H1 (cell line): ENCODE measurements at regions not wholly inside any gene's neighbourhood (a gene's known extent, or its start where the extent isn't known, plus 50 kb on each side); places are given as distances from the start of the nearest gene placed in this dataset.

Experiments
- CTCF ChIA-PET: fragments of 300-600 bp; sonication (Branson Sonifier 250); formaldehyde crosslinking; loops from one replicate; lab custom pipeline; 2021; ENCODE audit not compliant: partially characterized antibody; lab: Charles Lee
- POLR2A ChIA-PET: fragments of 300-600 bp; sonication (Branson Sonifier 250); formaldehyde crosslinking; loops from one replicate; lab custom pipeline; 2021; ENCODE audit warnings: inconsistent platforms; ENCODE audit not compliant: partially characterized antibody; lab: Charles Lee
- DNase-seq, 2 experiments: peaks; one replicate each; pipeline versions ENCODE4 v3.0.0 to v3.0.0-alpha.2; 2010 to 2022; ENCODE audit warnings: low spot score in 2 of 2, low read depth in 1 of 2, mixed read lengths in 1 of 2
- FAIRE-seq: peaks from 2 replicates; lab custom pipeline; 2011; peaks lifted over from hg19 to GRCh38; lab: Jason Lieb, UNC
- H2AFZ ChIP-seq: 2 replicates; pipeline ENCODE4 v1.8.1; 2012; ENCODE audit warnings: low read length, inconsistent platforms
- H2AK5ac ChIP-seq: 2 replicates; pipeline ENCODE4 v1.6.1; 2013; ENCODE audit warnings: low read depth, low read length
- H2BK120ac ChIP-seq: replicated peaks from 2 replicates; pipeline ENCODE3; 2013; ENCODE audit warnings: low read depth, low read length, inconsistent platforms
- H2BK12ac ChIP-seq: 2 replicates; pipeline ENCODE4 v1.6.1; 2013; ENCODE audit warnings: low read depth, low read length
- H2BK15ac ChIP-seq: 2 replicates; pipeline ENCODE4 v1.6.1; 2013; ENCODE audit warnings: low read length
- H2BK20ac ChIP-seq: 2 replicates; pipeline ENCODE4 v1.6.1; 2013; ENCODE audit warnings: low read length
- H2BK5ac ChIP-seq: 2 replicates; pipeline ENCODE4 v1.6.1; 2013; ENCODE audit warnings: low read depth, low read length
- H3K14ac ChIP-seq: 2 replicates; pipeline ENCODE4 v1.6.1; 2013; ENCODE audit warnings: inconsistent platforms; ENCODE audit not compliant: insufficient read length
- H3K18ac ChIP-seq: 2 replicates; pipeline ENCODE4 v1.6.1; 2013; ENCODE audit warnings: low read length; ENCODE audit errors: extremely low read depth
- H3K23ac ChIP-seq: 2 replicates; pipeline ENCODE4 v1.6.1; 2013; ENCODE audit warnings: inconsistent platforms; ENCODE audit not compliant: insufficient read length
- H3K23me2 ChIP-seq: 2 replicates; pipeline ENCODE4 v1.6.1; 2013; ENCODE audit warnings: low read depth, low read length
- H3K27ac ChIP-seq: 2 replicates; pipeline ENCODE4 v1.6.1; 2011; ENCODE audit warnings: low read depth, low read length, inconsistent platforms
- H3K27me3 ChIP-seq, 4 experiments: replicated peaks in 1 of 4; 1 replicate in 1 of 4; 2 replicates in 3 of 4; pipeline versions ENCODE4 v1.6.1 to v1.8.1; 2011 to 2013; ENCODE audit warnings: low read length in 3 of 4, mild to moderate bottlenecking in 3 of 4, inconsistent platforms in 2 of 4, mixed read lengths in 2 of 4, moderate library complexity in 1 of 4; ENCODE audit not compliant: control insufficient read depth in 3 of 4, insufficient read depth in 3 of 4; ENCODE audit errors: extremely low read depth in 1 of 4
- H3K36me3 ChIP-seq, 4 experiments: 2 replicates each; pipeline versions ENCODE4 v1.6.1 to v1.8.1; 2011 to 2013; ENCODE audit warnings: mild to moderate bottlenecking in 4 of 4, low read length in 3 of 4, moderate library complexity in 2 of 4, control low read depth in 1 of 4, inconsistent platforms in 1 of 4; ENCODE audit not compliant: insufficient read depth in 4 of 4, control insufficient read depth in 2 of 4
- H3K4ac ChIP-seq: replicated peaks from 2 replicates; pipeline ENCODE3; 2013; ENCODE audit warnings: low read length, low read depth, mixed read lengths, inconsistent platforms; ENCODE audit not compliant: insufficient read length
- H3K4me1 ChIP-seq, 4 experiments: replicated peaks in 1 of 4; 1 replicate in 1 of 4; 2 replicates in 3 of 4; pipeline versions ENCODE4 v1.6.1 to v1.8.1; 2011 to 2013; ENCODE audit warnings: low read length in 3 of 4, inconsistent platforms in 2 of 4, mixed read lengths in 1 of 4; ENCODE audit not compliant: insufficient read depth in 4 of 4, control insufficient read depth in 3 of 4
- H3K4me2 ChIP-seq, 2 experiments: 2 replicates each; pipeline versions ENCODE4 v1.6.1 to v1.8.1; 2011 to 2013; ENCODE audit warnings: low read depth in 2 of 2, low read length in 2 of 2, control low read depth in 1 of 2, inconsistent platforms in 1 of 2, mild to moderate bottlenecking in 1 of 2; ENCODE audit not compliant: insufficient read depth in 1 of 2
- H3K4me3 ChIP-seq, 4 experiments: fragments of 200-600, 300-600 bp in 1 of 4; sonication (generic), shearing (Covaris generic), sonication (Bioruptor Twin) in 1 of 4; 2 replicates each; pipeline versions ENCODE4 v1.5.1 to v1.8.1; 2011 to 2016; ENCODE audit warnings: low read length in 4 of 4, low read depth in 3 of 4, control low read depth in 2 of 4, inconsistent platforms in 2 of 4, mild to moderate bottlenecking in 2 of 4, mixed read lengths in 1 of 4, moderate library complexity in 1 of 4; ENCODE audit not compliant: insufficient read depth in 2 of 4; ENCODE audit errors: extremely low read depth in 1 of 4
- H3K56ac ChIP-seq: replicated peaks from 2 replicates; pipeline ENCODE3; 2013; ENCODE audit warnings: low read depth, mild to moderate bottlenecking, mixed read lengths, low read length, inconsistent platforms; ENCODE audit not compliant: insufficient read length
- H3K79me1 ChIP-seq: 2 replicates; pipeline ENCODE4 v1.6.1; 2013; ENCODE audit warnings: low read depth, low read length, control low read depth
- H3K79me2 ChIP-seq, 2 experiments: 2 replicates each; pipeline versions ENCODE4 v1.6.1 to v1.8.1; 2012 to 2013; ENCODE audit warnings: low read length in 2 of 2, mild to moderate bottlenecking in 2 of 2, inconsistent platforms in 1 of 2; ENCODE audit not compliant: insufficient read depth in 2 of 2, control insufficient read depth in 1 of 2
- H3K9ac ChIP-seq, 4 experiments: replicated peaks in 1 of 4; 1 replicate in 1 of 4; 2 replicates in 3 of 4; pipeline versions ENCODE4 v1.6.1 to v1.8.1; 2011 to 2013; ENCODE audit warnings: low read depth in 3 of 4, low read length in 3 of 4, control low read depth in 2 of 4, mild to moderate bottlenecking in 2 of 4, moderate library complexity in 2 of 4, inconsistent platforms in 1 of 4; ENCODE audit errors: extremely low read depth in 1 of 4
- H3K9me3 ChIP-seq, 2 experiments: 2 replicates each; pipeline versions ENCODE4 v1.6.1 to v1.8.1; 2012 to 2013; ENCODE audit warnings: mild to moderate bottlenecking in 2 of 2, moderate library complexity in 2 of 2, control low read depth in 1 of 2, inconsistent platforms in 1 of 2, low read depth in 1 of 2, low read length in 1 of 2, mixed read lengths in 1 of 2; ENCODE audit not compliant: insufficient read depth in 2 of 2
- H4K20me1 ChIP-seq, 2 experiments: replicated peaks in 1 of 2; 2 replicates each; pipeline versions ENCODE3 to v1.8.1; 2011 to 2013; ENCODE audit warnings: inconsistent platforms in 2 of 2, low read length in 2 of 2, mild to moderate bottlenecking in 1 of 2; ENCODE audit not compliant: insufficient read depth in 2 of 2, control insufficient read depth in 1 of 2
- H4K5ac ChIP-seq: 2 replicates; pipeline ENCODE4 v1.6.1; 2013; ENCODE audit warnings: low read length, low read depth, mixed read lengths, inconsistent platforms; ENCODE audit not compliant: insufficient read length
- H4K8ac ChIP-seq: 2 replicates; pipeline ENCODE4 v1.8.0; 2013; ENCODE audit warnings: mild to moderate bottlenecking, moderate library complexity, low read length, inconsistent platforms; ENCODE audit not compliant: insufficient read depth; ENCODE audit errors: extremely low read depth
- H4K91ac ChIP-seq: replicated peaks from 2 replicates; pipeline ENCODE3; 2013; ENCODE audit warnings: low read length, mixed read lengths, inconsistent platforms; ENCODE audit not compliant: insufficient read length
- ATF2 ChIP-seq: IDR thresholded peaks from 2 replicates; pipeline ENCODE4 v1.6.1; 2012; ENCODE audit warnings: low read length, inconsistent platforms
- ATF3 ChIP-seq: IDR thresholded peaks from 2 replicates; pipeline ENCODE4 v1.6.1; 2011; ENCODE audit warnings: low read depth, mild to moderate bottlenecking, low read length; ENCODE audit not compliant: insufficient read depth
- BACH1 ChIP-seq: IDR thresholded peaks from 2 replicates; pipeline ENCODE4 v1.6.1; 2012; ENCODE audit warnings: low read length, improper control_type of control experiment
- BRCA1 ChIP-seq: IDR thresholded peaks from 2 replicates; pipeline ENCODE4 v1.6.1; 2012; ENCODE audit warnings: low read depth, low read length, improper control_type of control experiment
- CEBPB ChIP-seq: IDR thresholded peaks from 2 replicates; pipeline ENCODE4 v1.6.1; 2012; ENCODE audit warnings: low read depth, low read length
- EZH2 ChIP-seq: fragments of 200-600 bp; sonication (generic); IDR thresholded peaks from 2 replicates; pipeline ENCODE4 v1.7.1; 2012; ENCODE audit warnings: low read depth, mild to moderate bottlenecking, moderate library complexity, low read length, inconsistent platforms; ENCODE audit not compliant: severe bottlenecking
- JUN ChIP-seq: IDR thresholded peaks from 2 replicates; pipeline ENCODE4 v1.6.1; 2011; ENCODE audit warnings: low read depth, mild to moderate bottlenecking, improper control_type of control experiment, low read length
- KDM4A ChIP-seq: IDR thresholded peaks from one replicate; pipeline ENCODE4 v1.7.1; 2012; ENCODE audit warnings: low read depth, mild to moderate bottlenecking, moderate library complexity, low read length, inconsistent platforms; ENCODE audit not compliant: severe bottlenecking
- NRF1 ChIP-seq: IDR thresholded peaks from 2 replicates; pipeline ENCODE4 v1.6.1; 2011; ENCODE audit warnings: mild to moderate bottlenecking, low read depth, low read length, improper control_type of control experiment
- RBBP5 ChIP-seq: IDR thresholded peaks from 2 replicates; pipeline ENCODE4 v1.7.1; 2012; ENCODE audit warnings: low read depth, mild to moderate bottlenecking, inconsistent platforms, low read length, moderate library complexity, borderline replicate concordance
- RFX5 ChIP-seq: IDR thresholded peaks from 2 replicates; pipeline ENCODE4 v1.6.1; 2011; ENCODE audit warnings: low read depth, low read length, improper control_type of control experiment, borderline replicate concordance
- SP2 ChIP-seq: IDR thresholded peaks from 2 replicates; pipeline ENCODE4 v1.6.1; 2012; ENCODE audit warnings: mild to moderate bottlenecking, low read length, inconsistent platforms
- SUZ12 ChIP-seq: fragments of 200-600 bp; sonication (generic); IDR thresholded peaks from 2 replicates; pipeline ENCODE4 v1.6.1; 2012; ENCODE audit warnings: mild to moderate bottlenecking, inconsistent platforms, low read length, moderate library complexity, mixed read lengths
- WGBS, 2 experiments: shearing (Covaris generic) in 1 of 2; methylation state at CpG; one replicate each; pipeline versions ENCODE4 v1.1.6 to v1.1.7; 2013 to 2015; ENCODE audit warnings: low lambda C conversion rate in 2 of 2, mixed read lengths in 2 of 2, inconsistent platforms in 1 of 2, low coverage in 1 of 2, missing lambda C conversion rate in 1 of 2; ENCODE audit not compliant: insufficient replicate concordance in 2 of 2, insufficient coverage in 1 of 2, insufficient read length in 1 of 2; ENCODE audit errors: extremely low coverage in 1 of 2, missing lambda C conversion rate in 1 of 2; 5-methylcytosine and 5-hydroxymethylcytosine counted together

GRCh38 chr4:104365618-104366017, 129.1 kb downstream of the CXXC4 start:
- DNase-seq, result no peak
- no peak overlapping the region for H3K23ac ChIP-seq
- no peak overlapping the region for H4K8ac ChIP-seq
- H3K27me3 ChIP-seq, result no peaks in the 10 kb centered on the region
- 87% methylated on average over 2 of the region's 2 CpGs; no CpG with 5 or more reads in 1 of the 2 experiments for WGBS, 2 experiments
- H3K56ac ChIP-seq, result no peak overlapping the region
- no peak overlapping the region for H3K9ac ChIP-seq
- no peak overlapping the region for H2BK12ac ChIP-seq
- no peaks in the 10 kb centered on the region for H3K23me2 ChIP-seq
- no peak overlapping the region for H2BK120ac ChIP-seq
- H3K4me1 ChIP-seq, result no peaks in the 10 kb centered on the region
- H3K4me3 ChIP-seq, result no peak overlapping the region
- ChIA-PET CTCF (interaction anchor here (1.5 kb wide), 1 partner anchor 14 kb away, joined by 4 read pairs; no protein-coding TSS in a partner anchor), POLR2A (no interaction called here)
- H3K9me3 ChIP-seq, result no peaks in the 10 kb centered on the region
- H3K4ac ChIP-seq, result no peak overlapping the region
- no peak overlapping the region for H2AFZ ChIP-seq
- H4K91ac ChIP-seq, result no peak overlapping the region
- H3K27ac ChIP-seq, result no peak overlapping the region
- no peaks in the 10 kb centered on the region for H3K79me2 ChIP-seq
- FAIRE-seq, result no peak
- H2AK5ac ChIP-seq, result no peak overlapping the region
- H4K20me1 ChIP-seq, result no peaks in the 10 kb centered on the region
- H3K36me3 ChIP-seq, result no peaks in the 10 kb centered on the region
- no peak overlapping the region for H4K5ac ChIP-seq
- H2BK20ac ChIP-seq, result no peak overlapping the region
- no peak overlapping the region for H3K14ac ChIP-seq
- H3K79me1 ChIP-seq, result no peaks in the 10 kb centered on the region
- H2BK15ac ChIP-seq, result no peak overlapping the region
- H3K4me2 ChIP-seq, result no peak overlapping the region
- no peak overlapping the region for H2BK5ac ChIP-seq
- H3K18ac ChIP-seq, result no peak overlapping the region
- no peak for TF ChIP-seq BACH1
- TF ChIP-seq KDM4A, result no peak
- no peak for TF ChIP-seq EZH2
- TF ChIP-seq SUZ12, result no peak
- no peak for TF ChIP-seq BRCA1
- TF ChIP-seq SP2, result no peak
- TF ChIP-seq NRF1, result no peak
- no peak for TF ChIP-seq ATF2
- no peak for TF ChIP-seq RFX5
- TF ChIP-seq JUN, result no peak
- no peak for TF ChIP-seq ATF3
- TF ChIP-seq CEBPB, result no peak
- no peak for TF ChIP-seq RBBP5
